HG03342 (cell line): ENCODE measurements at regions not wholly inside any gene's neighbourhood (a gene's known extent, or its start where the extent isn't known, plus 50 kb on each side); places are given as distances from the start of the nearest gene placed in this dataset.
"Not testable (repeated sequence)": the region's sequence is repeated elsewhere in the genome, so short reads cannot be mapped to it uniquely, and the experiment has no call there.

Experiments used
- ATAC-seq: cut with Tn5 transposase; IDR thresholded peaks from one replicate; pipeline ENCODE4 v1.9.1; 2021; ENCODE audit warnings: mild to moderate bottlenecking, moderate library complexity; ENCODE audit not compliant: unreplicated experiment

GRCh38 chr10:118913825-118914224 lies 115.7 kb upstream of the NANOS1 start:
- no peak for ATAC-seq

- ATAC-seq: no peak
These were observed 114.9 kb upstream of the NANOS1 start for GRCh38 chr10:118914629-118915028.

GRCh38 chr10:118915161-118915560 lies 114.4 kb upstream of the NANOS1 start:
- ATAC-seq: no peak

- ATAC-seq: no peak
These were observed 112.7 kb upstream of the NANOS1 start for GRCh38 chr10:118916777-118917176.

- ATAC-seq: no peak
These were observed 111.8 kb upstream of the NANOS1 start for GRCh38 chr10:118917701-118918100.

GRCh38 chr10:118918116-118918515 lies 111.4 kb upstream of the NANOS1 start:
- ATAC-seq: no peak

GRCh38 chr10:118918587-118918986 lies 110.9 kb upstream of the NANOS1 start:
- no peak for ATAC-seq

GRCh38 chr10:118920206-118920605 lies 109.3 kb upstream of the NANOS1 start:
- ATAC-seq: no peak

GRCh38 chr10:118922226-118922625 lies 107.3 kb upstream of the NANOS1 start:
- ATAC-seq: no peak

GRCh38 chr10:118922972-118923371 lies 106.5 kb upstream of the NANOS1 start:
- ATAC-seq: no peak

- no peak for ATAC-seq
These were observed 105.0 kb upstream of the NANOS1 start for GRCh38 chr10:118924493-118924892.

GRCh38 chr10:118925404-118926071 lies 104.0 kb upstream of the NANOS1 start:
- no peak for ATAC-seq

GRCh38 chr10:118926072-118926417 lies 103.5 kb upstream of the NANOS1 start:
- no peak for ATAC-seq

GRCh38 chr10:118926441-118926840 lies 103.1 kb upstream of the NANOS1 start:
- no peak for ATAC-seq

GRCh38 chr10:118926903-118927302 lies 102.6 kb upstream of the NANOS1 start:
- no peak for ATAC-seq

GRCh38 chr10:118927321-118927720 lies 102.2 kb upstream of the NANOS1 start:
- no peak for ATAC-seq

GRCh38 chr10:118930614-118931013 lies 98.9 kb upstream of the NANOS1 start:
- no peak for ATAC-seq

GRCh38 chr10:118931436-118931835 lies 98.1 kb upstream of the NANOS1 start:
- no peak for ATAC-seq

GRCh38 chr10:118932154-118932553 lies 97.4 kb upstream of the NANOS1 start:
- not testable (repeated sequence) for ATAC-seq

- no peak for ATAC-seq
These were observed 92.3 kb upstream of the NANOS1 start for GRCh38 chr10:118937226-118937625.

GRCh38 chr10:118939211-118940007 lies 90.1 kb upstream of the NANOS1 start:
- ATAC-seq: no peak

GRCh38 chr10:118940386-118940785 lies 89.1 kb upstream of the NANOS1 start:
- no peak for ATAC-seq
